ENCODE measurements at regions not wholly inside any gene's neighbourhood (a gene's known extent, or its start where the extent isn't known, plus 50 kb on each side); places are given as distances from the start of the nearest gene placed in this dataset.

DNA sequence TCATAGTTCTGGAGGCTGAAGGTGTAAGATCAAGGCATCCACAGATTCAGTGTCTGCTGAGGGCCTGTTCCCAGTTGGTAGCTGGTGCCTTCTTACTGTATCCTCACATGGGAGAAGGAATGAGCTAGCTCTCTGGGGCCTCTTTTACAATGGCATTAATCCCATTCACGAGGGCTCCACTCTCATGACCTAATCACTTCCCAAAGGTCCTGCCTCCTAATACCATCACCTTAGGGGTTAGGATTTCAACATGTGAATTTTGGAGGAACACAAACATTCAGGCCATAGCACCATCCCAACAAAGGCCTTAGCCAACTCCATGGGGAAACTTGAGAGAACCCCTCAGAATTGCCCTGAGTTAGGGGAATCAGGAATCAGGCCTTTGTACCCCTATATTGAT is 66.1 kb upstream of the CREB5 start:
- TF ChIP-seq, protein P1, sequence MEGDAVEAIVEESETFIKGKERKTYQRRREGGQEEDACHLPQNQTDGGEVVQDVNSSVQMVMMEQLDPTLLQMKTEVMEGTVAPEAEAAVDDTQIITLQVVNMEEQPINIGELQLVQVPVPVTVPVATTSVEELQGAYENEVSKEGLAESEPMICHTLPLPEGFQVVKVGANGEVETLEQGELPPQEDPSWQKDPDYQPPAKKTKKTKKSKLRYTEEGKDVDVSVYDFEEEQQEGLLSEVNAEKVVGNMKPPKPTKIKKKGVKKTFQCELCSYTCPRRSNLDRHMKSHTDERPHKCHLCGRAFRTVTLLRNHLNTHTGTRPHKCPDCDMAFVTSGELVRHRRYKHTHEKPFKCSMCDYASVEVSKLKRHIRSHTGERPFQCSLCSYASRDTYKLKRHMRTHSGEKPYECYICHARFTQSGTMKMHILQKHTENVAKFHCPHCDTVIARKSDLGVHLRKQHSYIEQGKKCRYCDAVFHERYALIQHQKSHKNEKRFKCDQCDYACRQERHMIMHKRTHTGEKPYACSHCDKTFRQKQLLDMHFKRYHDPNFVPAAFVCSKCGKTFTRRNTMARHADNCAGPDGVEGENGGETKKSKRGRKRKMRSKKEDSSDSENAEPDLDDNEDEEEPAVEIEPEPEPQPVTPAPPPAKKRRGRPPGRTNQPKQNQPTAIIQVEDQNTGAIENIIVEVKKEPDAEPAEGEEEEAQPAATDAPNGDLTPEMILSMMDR (conservative IDR thresholded peaks at IDR 0.05): no peak
- no peak for TF ChIP-seq ZFX (IDR thresholded peaks at IDR 0.05)

All from C4-2B (cell line).